Ectodermal cell (in vitro differentiated cells): ENCODE measurements at regions not wholly inside any gene's neighbourhood (a gene's known extent, or its start where the extent isn't known, plus 50 kb on each side); places are given as distances from the start of the nearest gene placed in this dataset.

ENCODE experiments used
- H3K27ac ChIP-seq: 2 replicates; pipeline ENCODE4 v1.7.0; 2013; ENCODE audit warnings: mild to moderate bottlenecking, low read depth, low read length; ENCODE audit not compliant: insufficient read depth, poor library complexity, severe bottlenecking
- H3K27me3 ChIP-seq: 2 replicates; pipeline ENCODE4 v1.7.0; 2013; ENCODE audit warnings: mild to moderate bottlenecking, low read length; ENCODE audit not compliant: insufficient read depth, control insufficient read depth, poor library complexity, severe bottlenecking
- H3K36me3 ChIP-seq: one replicate; pipeline ENCODE4 v1.7.0; 2013; ENCODE audit warnings: low read length; ENCODE audit not compliant: control insufficient read depth, insufficient read depth
- H3K4me1 ChIP-seq: one replicate; pipeline ENCODE4 v1.7.0; 2013; ENCODE audit warnings: low read length; ENCODE audit not compliant: control insufficient read depth, insufficient read depth
- H3K4me3 ChIP-seq: 2 replicates; pipeline ENCODE4 v1.7.0; 2013; ENCODE audit warnings: low read depth, low read length, control low read depth; ENCODE audit not compliant: insufficient read depth
- H3K9me3 ChIP-seq: 2 replicates; pipeline ENCODE4 v1.7.0; 2013; ENCODE audit warnings: mild to moderate bottlenecking, low read length, moderate library complexity; ENCODE audit not compliant: control insufficient read depth
- WGBS, 2 experiments: methylation state at CpG; one replicate each; pipeline ENCODE4 v1.1.7; 2013; ENCODE audit warnings: missing lambda C conversion rate in 2 of 2; 5-methylcytosine and 5-hydroxymethylcytosine counted together

- no peaks in the 10 kb centered on the region for H3K36me3 ChIP-seq
- peaks cover 30% of the 10 kb centered on the region for H3K4me1 ChIP-seq
- H3K27me3 ChIP-seq = no peaks in the 10 kb centered on the region
- no peak overlapping the region for H3K4me3 ChIP-seq
- H3K27ac ChIP-seq = no peak overlapping the region
- no peaks in the 10 kb centered on the region for H3K9me3 ChIP-seq
- 82 to 100% methylated on average over 1 of the region's 1 CpG for WGBS, 2 experiments
Measured at GRCh38 chr15:70507772-70508371, 255.5 kb downstream of the UACA start.

- 59 to 68% methylated on average over 4 to 5 of the region's 5 CpGs for WGBS, 2 experiments
- Histone ChIP-seq H3K36me3 (no peaks in the 10 kb centered on the region), H3K27ac (no peak overlapping the region), H3K4me1 (peaks cover 30% of the 10 kb centered on the region), H3K4me3 (no peak overlapping the region), H3K9me3 (no peaks in the 10 kb centered on the region), H3K27me3 (no peaks in the 10 kb centered on the region)
Measured at GRCh38 chr15:70505936-70506912, 257.1 kb downstream of the UACA start.

- peaks cover 30% of the 10 kb centered on the region for H3K4me1 ChIP-seq
Measured at GRCh38 chr15:70505411-70505919, 257.9 kb downstream of the UACA start.

GRCh38 chr15:70504988-70505387 lies 258.4 kb downstream of the UACA start:
- 81 to 85% methylated on average over 12 of the region's 12 CpGs for WGBS, 2 experiments
- Histone ChIP-seq H3K36me3 (no peaks in the 10 kb centered on the region), H3K27me3 (no peaks in the 10 kb centered on the region), H3K4me1 (peaks cover 30% of the 10 kb centered on the region), H3K9me3 (no peaks in the 10 kb centered on the region), H3K27ac (no peak overlapping the region), H3K4me3 (no peak overlapping the region)

More at GRCh38 chr15:70505411-70505919, 257.9 kb downstream of the UACA start:
- Histone ChIP-seq H3K27me3 (no peaks in the 10 kb centered on the region), H3K36me3 (no peaks in the 10 kb centered on the region), H3K27ac (no peak overlapping the region), H3K9me3 (no peaks in the 10 kb centered on the region), H3K4me3 (no peak overlapping the region)
- WGBS, 2 experiments = 29 to 38% methylated on average over 2 to 3 of the region's 3 CpGs

GRCh38 chr15:70504299-70504951 lies 258.9 kb downstream of the UACA start:
- 44 to 52% methylated on average over 9 of the region's 9 CpGs for WGBS, 2 experiments
- Histone ChIP-seq H3K4me3 (no peak overlapping the region), H3K4me1 (peaks cover 30% of the 10 kb centered on the region), H3K36me3 (no peaks in the 10 kb centered on the region), H3K27me3 (no peaks in the 10 kb centered on the region), H3K27ac (no peak overlapping the region), H3K9me3 (no peaks in the 10 kb centered on the region)

GRCh38 chr15:70503798-70504298 lies 259.5 kb downstream of the UACA start:
- Histone ChIP-seq H3K36me3 (no peaks in the 10 kb centered on the region), H3K27ac (no peak overlapping the region), H3K4me1 (peaks cover 30% of the 10 kb centered on the region), H3K4me3 (no peak overlapping the region), H3K9me3 (no peaks in the 10 kb centered on the region), H3K27me3 (no peaks in the 10 kb centered on the region)
- WGBS, 2 experiments = 67 to 71% methylated on average over 10 of the region's 10 CpGs

GRCh38 chr15:70503073-70503745 lies 260.1 kb downstream of the UACA start:
- no peaks in the 10 kb centered on the region for H3K36me3 ChIP-seq
- no peak overlapping the region for H3K4me3 ChIP-seq
- WGBS, 2 experiments = 86 to 88% methylated on average over 8 of the region's 8 CpGs
- no peak overlapping the region for H3K27ac ChIP-seq
- no peaks in the 10 kb centered on the region for H3K27me3 ChIP-seq
- H3K4me1 ChIP-seq = peaks cover 30% of the 10 kb centered on the region
- no peaks in the 10 kb centered on the region for H3K9me3 ChIP-seq

- H3K4me1 ChIP-seq = peaks cover 30% of the 10 kb centered on the region
- WGBS, 2 experiments = 87 to 88% methylated on average over 10 of the region's 10 CpGs
- no peak overlapping the region for H3K4me3 ChIP-seq
- H3K27ac ChIP-seq = no peak overlapping the region
- H3K36me3 ChIP-seq = no peaks in the 10 kb centered on the region
- no peaks in the 10 kb centered on the region for H3K9me3 ChIP-seq
- no peaks in the 10 kb centered on the region for H3K27me3 ChIP-seq
Measured at GRCh38 chr15:70502529-70502928, 260.8 kb downstream of the UACA start.

GRCh38 chr15:70501849-70502248 lies 261.5 kb downstream of the UACA start:
- Histone ChIP-seq H3K27me3 (no peaks in the 10 kb centered on the region), H3K4me1 (peaks cover 30% of the 10 kb centered on the region), H3K4me3 (no peak overlapping the region), H3K36me3 (no peaks in the 10 kb centered on the region), H3K27ac (no peak overlapping the region), H3K9me3 (no peaks in the 10 kb centered on the region)
- 93% methylated on average over 4 of the region's 4 CpGs for WGBS, 2 experiments
